H1 (cell line): ENCODE measurements at regions not wholly inside any gene's neighbourhood (a gene's known extent, or its start where the extent isn't known, plus 50 kb on each side); places are given as distances from the start of the nearest gene placed in this dataset.
"Not testable (repeated sequence)": the region's sequence is repeated elsewhere in the genome, so short reads cannot be mapped to it uniquely, and the experiment has no call there.

Experiments used
- CTCF ChIA-PET: fragments of 300-600 bp; sonication (Branson Sonifier 250); formaldehyde crosslinking; loops from one replicate; lab custom pipeline; 2021; ENCODE audit not compliant: partially characterized antibody; lab: Charles Lee
- POLR2A ChIA-PET: fragments of 300-600 bp; sonication (Branson Sonifier 250); formaldehyde crosslinking; loops from one replicate; lab custom pipeline; 2021; ENCODE audit warnings: inconsistent platforms; ENCODE audit not compliant: partially characterized antibody; lab: Charles Lee
- DNase-seq, 2 experiments: peaks; one replicate each; pipeline versions ENCODE4 v3.0.0 to v3.0.0-alpha.2; 2010 to 2022; ENCODE audit warnings: low spot score in 2 of 2, low read depth in 1 of 2, mixed read lengths in 1 of 2
- FAIRE-seq: peaks from 2 replicates; lab custom pipeline; 2011; peaks lifted over from hg19 to GRCh38; lab: Jason Lieb, UNC
- H2AFZ ChIP-seq: 2 replicates; pipeline ENCODE4 v1.8.1; 2012; ENCODE audit warnings: low read length, inconsistent platforms
- H2AK5ac ChIP-seq: 2 replicates; pipeline ENCODE4 v1.6.1; 2013; ENCODE audit warnings: low read depth, low read length
- H2BK120ac ChIP-seq: replicated peaks from 2 replicates; pipeline ENCODE3; 2013; ENCODE audit warnings: low read depth, low read length, inconsistent platforms
- H2BK12ac ChIP-seq: 2 replicates; pipeline ENCODE4 v1.6.1; 2013; ENCODE audit warnings: low read depth, low read length
- H2BK15ac ChIP-seq: 2 replicates; pipeline ENCODE4 v1.6.1; 2013; ENCODE audit warnings: low read length
- H2BK20ac ChIP-seq: 2 replicates; pipeline ENCODE4 v1.6.1; 2013; ENCODE audit warnings: low read length
- H2BK5ac ChIP-seq: 2 replicates; pipeline ENCODE4 v1.6.1; 2013; ENCODE audit warnings: low read depth, low read length
- H3K14ac ChIP-seq: 2 replicates; pipeline ENCODE4 v1.6.1; 2013; ENCODE audit warnings: inconsistent platforms; ENCODE audit not compliant: insufficient read length
- H3K18ac ChIP-seq: 2 replicates; pipeline ENCODE4 v1.6.1; 2013; ENCODE audit warnings: low read length; ENCODE audit errors: extremely low read depth
- H3K23ac ChIP-seq: 2 replicates; pipeline ENCODE4 v1.6.1; 2013; ENCODE audit warnings: inconsistent platforms; ENCODE audit not compliant: insufficient read length
- H3K23me2 ChIP-seq: 2 replicates; pipeline ENCODE4 v1.6.1; 2013; ENCODE audit warnings: low read depth, low read length
- H3K27ac ChIP-seq: 2 replicates; pipeline ENCODE4 v1.6.1; 2011; ENCODE audit warnings: low read depth, low read length, inconsistent platforms
- H3K27me3 ChIP-seq, 4 experiments: replicated peaks in 1 of 4; 1 replicate in 1 of 4; 2 replicates in 3 of 4; pipeline versions ENCODE4 v1.6.1 to v1.8.1; 2011 to 2013; ENCODE audit warnings: low read length in 3 of 4, mild to moderate bottlenecking in 3 of 4, inconsistent platforms in 2 of 4, mixed read lengths in 2 of 4, moderate library complexity in 1 of 4; ENCODE audit not compliant: control insufficient read depth in 3 of 4, insufficient read depth in 3 of 4; ENCODE audit errors: extremely low read depth in 1 of 4
- H3K36me3 ChIP-seq, 4 experiments: 2 replicates each; pipeline versions ENCODE4 v1.6.1 to v1.8.1; 2011 to 2013; ENCODE audit warnings: mild to moderate bottlenecking in 4 of 4, low read length in 3 of 4, moderate library complexity in 2 of 4, control low read depth in 1 of 4, inconsistent platforms in 1 of 4; ENCODE audit not compliant: insufficient read depth in 4 of 4, control insufficient read depth in 2 of 4
- H3K4ac ChIP-seq: replicated peaks from 2 replicates; pipeline ENCODE3; 2013; ENCODE audit warnings: low read length, low read depth, mixed read lengths, inconsistent platforms; ENCODE audit not compliant: insufficient read length
- H3K4me1 ChIP-seq, 4 experiments: replicated peaks in 1 of 4; 1 replicate in 1 of 4; 2 replicates in 3 of 4; pipeline versions ENCODE4 v1.6.1 to v1.8.1; 2011 to 2013; ENCODE audit warnings: low read length in 3 of 4, inconsistent platforms in 2 of 4, mixed read lengths in 1 of 4; ENCODE audit not compliant: insufficient read depth in 4 of 4, control insufficient read depth in 3 of 4
- H3K4me2 ChIP-seq, 2 experiments: 2 replicates each; pipeline versions ENCODE4 v1.6.1 to v1.8.1; 2011 to 2013; ENCODE audit warnings: low read depth in 2 of 2, low read length in 2 of 2, control low read depth in 1 of 2, inconsistent platforms in 1 of 2, mild to moderate bottlenecking in 1 of 2; ENCODE audit not compliant: insufficient read depth in 1 of 2
- H3K4me3 ChIP-seq, 4 experiments: fragments of 200-600, 300-600 bp in 1 of 4; sonication (generic), shearing (Covaris generic), sonication (Bioruptor Twin) in 1 of 4; 2 replicates each; pipeline versions ENCODE4 v1.5.1 to v1.8.1; 2011 to 2016; ENCODE audit warnings: low read length in 4 of 4, low read depth in 3 of 4, control low read depth in 2 of 4, inconsistent platforms in 2 of 4, mild to moderate bottlenecking in 2 of 4, mixed read lengths in 1 of 4, moderate library complexity in 1 of 4; ENCODE audit not compliant: insufficient read depth in 2 of 4; ENCODE audit errors: extremely low read depth in 1 of 4
- H3K56ac ChIP-seq: replicated peaks from 2 replicates; pipeline ENCODE3; 2013; ENCODE audit warnings: low read depth, mild to moderate bottlenecking, mixed read lengths, low read length, inconsistent platforms; ENCODE audit not compliant: insufficient read length
- H3K79me1 ChIP-seq: 2 replicates; pipeline ENCODE4 v1.6.1; 2013; ENCODE audit warnings: low read depth, low read length, control low read depth
- H3K79me2 ChIP-seq, 2 experiments: 2 replicates each; pipeline versions ENCODE4 v1.6.1 to v1.8.1; 2012 to 2013; ENCODE audit warnings: low read length in 2 of 2, mild to moderate bottlenecking in 2 of 2, inconsistent platforms in 1 of 2; ENCODE audit not compliant: insufficient read depth in 2 of 2, control insufficient read depth in 1 of 2
- H3K9ac ChIP-seq, 4 experiments: replicated peaks in 1 of 4; 1 replicate in 1 of 4; 2 replicates in 3 of 4; pipeline versions ENCODE4 v1.6.1 to v1.8.1; 2011 to 2013; ENCODE audit warnings: low read depth in 3 of 4, low read length in 3 of 4, control low read depth in 2 of 4, mild to moderate bottlenecking in 2 of 4, moderate library complexity in 2 of 4, inconsistent platforms in 1 of 4; ENCODE audit errors: extremely low read depth in 1 of 4
- H3K9me3 ChIP-seq, 2 experiments: 2 replicates each; pipeline versions ENCODE4 v1.6.1 to v1.8.1; 2012 to 2013; ENCODE audit warnings: mild to moderate bottlenecking in 2 of 2, moderate library complexity in 2 of 2, control low read depth in 1 of 2, inconsistent platforms in 1 of 2, low read depth in 1 of 2, low read length in 1 of 2, mixed read lengths in 1 of 2; ENCODE audit not compliant: insufficient read depth in 2 of 2
- H4K20me1 ChIP-seq, 2 experiments: replicated peaks in 1 of 2; 2 replicates each; pipeline versions ENCODE3 to v1.8.1; 2011 to 2013; ENCODE audit warnings: inconsistent platforms in 2 of 2, low read length in 2 of 2, mild to moderate bottlenecking in 1 of 2; ENCODE audit not compliant: insufficient read depth in 2 of 2, control insufficient read depth in 1 of 2
- H4K5ac ChIP-seq: 2 replicates; pipeline ENCODE4 v1.6.1; 2013; ENCODE audit warnings: low read length, low read depth, mixed read lengths, inconsistent platforms; ENCODE audit not compliant: insufficient read length
- H4K8ac ChIP-seq: 2 replicates; pipeline ENCODE4 v1.8.0; 2013; ENCODE audit warnings: mild to moderate bottlenecking, moderate library complexity, low read length, inconsistent platforms; ENCODE audit not compliant: insufficient read depth; ENCODE audit errors: extremely low read depth
- H4K91ac ChIP-seq: replicated peaks from 2 replicates; pipeline ENCODE3; 2013; ENCODE audit warnings: low read length, mixed read lengths, inconsistent platforms; ENCODE audit not compliant: insufficient read length
- WGBS, 2 experiments: shearing (Covaris generic) in 1 of 2; methylation state at CpG; one replicate each; pipeline versions ENCODE4 v1.1.6 to v1.1.7; 2013 to 2015; ENCODE audit warnings: low lambda C conversion rate in 2 of 2, mixed read lengths in 2 of 2, inconsistent platforms in 1 of 2, low coverage in 1 of 2, missing lambda C conversion rate in 1 of 2; ENCODE audit not compliant: insufficient replicate concordance in 2 of 2, insufficient coverage in 1 of 2, insufficient read length in 1 of 2; ENCODE audit errors: extremely low coverage in 1 of 2, missing lambda C conversion rate in 1 of 2; 5-methylcytosine and 5-hydroxymethylcytosine counted together

GRCh38 chr7:73188287-73188686, 102.4 kb upstream of the SPDYE9 start:
- H3K56ac ChIP-seq, H2BK5ac ChIP-seq, H3K14ac ChIP-seq, H3K4ac ChIP-seq, H3K23ac ChIP-seq, H3K18ac ChIP-seq, H3K9ac ChIP-seq, H3K4me3 ChIP-seq, H3K36me3 ChIP-seq, H2BK120ac ChIP-seq, H4K5ac ChIP-seq, H2BK15ac ChIP-seq, DNase-seq, H2AFZ ChIP-seq, H3K27me3 ChIP-seq, H4K8ac ChIP-seq, H2BK20ac ChIP-seq, H3K4me2 ChIP-seq, H2BK12ac ChIP-seq, H3K79me1 ChIP-seq, H3K27ac ChIP-seq, H3K9me3 ChIP-seq, H3K23me2 ChIP-seq, H4K91ac ChIP-seq, CTCF ChIA-PET, H2AK5ac ChIP-seq, H3K79me2 ChIP-seq, POLR2A ChIA-PET, FAIRE-seq, H4K20me1 ChIP-seq, H3K4me1 ChIP-seq: not testable (repeated sequence)
- WGBS, 2 experiments, result 80% methylated on average over 4 of the region's 9 CpGs; no CpG with 5 or more reads in 1 of the 2 experiments

- H2AK5ac ChIP-seq, FAIRE-seq, H2BK20ac ChIP-seq, H2BK15ac ChIP-seq, H2BK120ac ChIP-seq, H3K23me2 ChIP-seq, H3K9me3 ChIP-seq, H3K79me1 ChIP-seq, H3K4ac ChIP-seq, H3K23ac ChIP-seq, H3K4me1 ChIP-seq, H3K27ac ChIP-seq, H3K27me3 ChIP-seq, DNase-seq, POLR2A ChIA-PET, H4K5ac ChIP-seq, H3K79me2 ChIP-seq, H4K20me1 ChIP-seq, H3K4me3 ChIP-seq, H3K9ac ChIP-seq, H4K8ac ChIP-seq, H2BK12ac ChIP-seq, H4K91ac ChIP-seq, H2AFZ ChIP-seq, H3K14ac ChIP-seq, H3K56ac ChIP-seq, H3K36me3 ChIP-seq, CTCF ChIA-PET, H3K4me2 ChIP-seq, H3K18ac ChIP-seq, H2BK5ac ChIP-seq: not testable (repeated sequence)
- WGBS, 2 experiments, result no CpG with 5 or more reads among the region's 14 CpGs
These were observed 100.9 kb upstream of the SPDYE9 start for GRCh38 chr7:73186589-73187309.
